ENCODE measurements at regions not wholly inside any gene's neighbourhood (a gene's known extent, or its start where the extent isn't known, plus 50 kb on each side); places are given as distances from the start of the nearest gene placed in this dataset.

GRCh38 chr4:32488690-32489089, 1768.5 kb downstream of the PCDH7 start:
- DNase-seq = no peak

GRCh38 chr4:32499171-32499570, 1779.0 kb downstream of the PCDH7 start:
- DNase-seq = no peak

- no peak for DNase-seq
Measured at GRCh38 chr4:32503241-32503640, 1783.1 kb downstream of the PCDH7 start.

- no peak for DNase-seq
Measured at GRCh38 chr4:32506067-32506466, 1785.9 kb downstream of the PCDH7 start.

- DNase-seq = peak in 1 of 58 donors; percentile 0
Measured at GRCh38 chr4:32519060-32519459, 1798.9 kb downstream of the PCDH7 start.

- DNase-seq = no peak
Measured at GRCh38 chr4:32525420-32525819, 1805.3 kb downstream of the PCDH7 start.

- no peak for DNase-seq
Measured at GRCh38 chr4:32544846-32545245, 1824.7 kb downstream of the PCDH7 start.

- no peak for DNase-seq
Measured at GRCh38 chr4:32551943-32552342, 1831.8 kb downstream of the PCDH7 start.

GRCh38 chr4:32560306-32560705, 1840.1 kb downstream of the PCDH7 start:
- DNase-seq = peak in 1 of 58 donors; percentile 0

- DNase-seq = no peak
Measured at GRCh38 chr4:32562010-32562409, 1841.8 kb downstream of the PCDH7 start.

- DNase-seq = no peak
Measured at GRCh38 chr4:32564626-32565025, 1844.5 kb downstream of the PCDH7 start.

- DNase-seq = no peak
Measured at GRCh38 chr4:32569861-32570260, 1849.7 kb downstream of the PCDH7 start.

GRCh38 chr4:32572366-32572765, 1852.2 kb downstream of the PCDH7 start:
- no peak for DNase-seq

- DNase-seq = no peak
Measured at GRCh38 chr4:32574803-32575202, 1854.6 kb downstream of the PCDH7 start.

- no peak for DNase-seq
Measured at GRCh38 chr4:32589097-32589496, 1868.9 kb downstream of the PCDH7 start.

- no peak for DNase-seq
Measured at GRCh38 chr4:32589853-32590252, 1869.7 kb downstream of the PCDH7 start.

- DNase-seq = no peak
Measured at GRCh38 chr4:32597354-32597753, 1877.2 kb downstream of the PCDH7 start.

- no peak for DNase-seq
Measured at GRCh38 chr4:32601848-32602247, 1881.7 kb downstream of the PCDH7 start.

- no peak for DNase-seq
Measured at GRCh38 chr4:32607978-32608377, 1887.8 kb downstream of the PCDH7 start.

- DNase-seq = no peak
Measured at GRCh38 chr4:32624943-32625603, 1904.9 kb downstream of the PCDH7 start.

GRCh38 chr4:32625687-32626337, 1905.6 kb downstream of the PCDH7 start:
- DNase-seq = no peak

GRCh38 chr4:32631831-32632230, 1911.7 kb downstream of the PCDH7 start:
- DNase-seq = peak in 1 of 58 donors; percentile 2

- peak in 1 of 58 donors; percentile 0 for DNase-seq
Measured at GRCh38 chr4:32633421-32633820, 1913.3 kb downstream of the PCDH7 start.
